ENCODE measurements at regions not wholly inside any gene's neighbourhood (a gene's known extent, or its start where the extent isn't known, plus 50 kb on each side); places are given as distances from the start of the nearest gene placed in this dataset.

DNA sequence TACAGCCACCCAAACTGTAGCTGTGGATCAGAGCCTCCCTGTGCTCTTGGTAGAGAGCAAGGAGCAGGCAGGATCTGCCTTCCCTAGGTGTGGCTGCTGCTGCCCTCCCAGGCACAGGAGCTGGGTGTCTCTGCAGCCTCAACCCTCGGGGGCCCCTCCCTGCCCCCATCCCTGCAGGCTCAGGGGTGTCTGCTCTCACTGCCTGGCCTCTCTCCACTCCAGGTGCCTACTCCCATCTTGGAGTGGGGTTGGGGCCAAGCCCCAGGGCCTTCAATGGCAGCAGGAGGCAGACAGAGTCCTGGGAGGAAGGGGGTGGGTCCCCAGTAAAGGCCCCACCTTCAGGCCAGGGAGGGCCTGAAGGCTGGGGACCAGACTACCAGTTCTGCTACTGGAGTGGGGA, 189.7 kb upstream of the OSR1 start:
- TF ChIP-seq, protein P1, sequence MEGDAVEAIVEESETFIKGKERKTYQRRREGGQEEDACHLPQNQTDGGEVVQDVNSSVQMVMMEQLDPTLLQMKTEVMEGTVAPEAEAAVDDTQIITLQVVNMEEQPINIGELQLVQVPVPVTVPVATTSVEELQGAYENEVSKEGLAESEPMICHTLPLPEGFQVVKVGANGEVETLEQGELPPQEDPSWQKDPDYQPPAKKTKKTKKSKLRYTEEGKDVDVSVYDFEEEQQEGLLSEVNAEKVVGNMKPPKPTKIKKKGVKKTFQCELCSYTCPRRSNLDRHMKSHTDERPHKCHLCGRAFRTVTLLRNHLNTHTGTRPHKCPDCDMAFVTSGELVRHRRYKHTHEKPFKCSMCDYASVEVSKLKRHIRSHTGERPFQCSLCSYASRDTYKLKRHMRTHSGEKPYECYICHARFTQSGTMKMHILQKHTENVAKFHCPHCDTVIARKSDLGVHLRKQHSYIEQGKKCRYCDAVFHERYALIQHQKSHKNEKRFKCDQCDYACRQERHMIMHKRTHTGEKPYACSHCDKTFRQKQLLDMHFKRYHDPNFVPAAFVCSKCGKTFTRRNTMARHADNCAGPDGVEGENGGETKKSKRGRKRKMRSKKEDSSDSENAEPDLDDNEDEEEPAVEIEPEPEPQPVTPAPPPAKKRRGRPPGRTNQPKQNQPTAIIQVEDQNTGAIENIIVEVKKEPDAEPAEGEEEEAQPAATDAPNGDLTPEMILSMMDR (IDR thresholded peaks at IDR 0.05; ENCODE audit: extremely low read depth, missing control alignments): no peak
- no peak for DNase-seq (ENCODE audit: low spot score)

DNA sequence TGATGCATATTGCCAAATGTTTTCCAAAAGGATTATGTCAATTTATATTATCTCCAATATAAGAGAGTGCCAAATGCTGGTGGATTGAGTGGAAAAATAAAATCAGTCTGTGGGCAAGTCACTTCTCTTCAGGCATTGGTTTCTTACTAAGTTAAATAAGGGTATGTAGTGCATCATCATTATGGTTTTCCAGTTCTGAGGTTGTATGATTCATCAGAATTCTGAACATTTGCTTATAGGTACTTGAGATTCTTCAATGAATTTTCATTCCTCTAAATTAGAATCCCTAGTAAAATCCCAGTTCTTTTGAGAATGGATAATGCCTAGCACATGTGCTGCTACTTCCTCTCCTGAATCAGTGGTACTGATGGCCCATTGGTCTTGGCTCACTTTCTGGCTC, 188.9 kb upstream of the OSR1 start:
- DNase-seq (ENCODE audit: low spot score): no peak

DNA sequence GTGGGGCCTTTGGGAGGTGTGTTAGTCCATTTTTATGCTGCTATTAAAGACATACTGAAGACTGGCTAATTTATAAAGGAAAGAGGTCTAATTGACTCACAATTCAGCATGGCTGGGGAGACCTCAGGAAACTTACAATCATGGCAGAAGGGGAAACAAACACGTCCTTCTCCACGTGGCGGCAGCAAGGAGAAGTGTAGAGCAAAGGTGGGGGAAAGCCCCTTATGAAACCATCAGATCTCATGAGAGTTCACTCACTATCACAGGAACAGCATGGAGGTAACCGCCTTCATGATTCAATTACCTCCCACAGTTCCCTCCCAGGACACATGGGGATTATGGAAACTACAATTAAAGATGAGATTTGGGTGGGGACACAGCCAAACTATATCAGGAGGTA, 187.1 kb upstream of the OSR1 start:
- TF ChIP-seq, protein P1 (IDR thresholded peaks at IDR 0.05; ENCODE audit: extremely low read depth, missing control alignments): no peak
- no peak for DNase-seq (ENCODE audit: low spot score)

More for the DNA sequence above, 188.9 kb upstream of the OSR1 start:
- TF ChIP-seq, protein P1 (IDR thresholded peaks at IDR 0.05; ENCODE audit: extremely low read depth, missing control alignments): no peak

DNA sequence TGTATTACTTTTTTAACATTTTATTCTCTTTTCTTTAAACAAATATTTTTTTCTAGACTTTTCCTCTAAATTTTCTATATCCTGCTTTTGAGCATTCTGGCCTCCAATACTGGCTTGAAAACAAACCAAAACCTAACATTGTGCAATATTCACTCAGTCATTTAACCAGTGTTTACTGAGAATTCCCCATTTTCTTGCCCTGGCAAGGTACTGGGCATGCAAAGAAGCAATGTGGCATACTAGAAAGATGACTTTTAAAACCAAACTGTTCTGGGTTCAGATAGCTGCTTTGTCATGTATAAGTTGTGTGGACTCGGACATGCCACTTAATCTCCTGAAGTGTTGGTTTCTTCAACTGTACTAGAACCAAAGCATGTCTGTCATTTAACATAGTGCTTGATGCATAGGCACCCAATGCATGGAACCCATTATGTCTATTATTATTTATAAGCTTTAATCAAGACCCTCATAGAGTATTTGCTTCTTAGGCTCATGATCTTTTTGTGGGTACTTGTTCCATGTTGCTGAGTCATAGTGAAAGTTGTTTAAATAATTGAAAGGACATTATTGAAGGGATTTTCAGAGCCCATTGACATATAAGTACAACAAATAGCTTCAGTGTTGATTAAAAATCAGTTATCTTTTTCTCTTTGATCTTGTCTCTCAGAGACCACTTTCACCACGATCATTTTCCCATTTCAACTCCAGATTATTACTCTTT, 185.4 kb upstream of the OSR1 start:
- TF ChIP-seq, protein P1 (IDR thresholded peaks at IDR 0.05; ENCODE audit: extremely low read depth, missing control alignments): no peak
- DNase-seq (ENCODE audit: low spot score): no peak

DNA sequence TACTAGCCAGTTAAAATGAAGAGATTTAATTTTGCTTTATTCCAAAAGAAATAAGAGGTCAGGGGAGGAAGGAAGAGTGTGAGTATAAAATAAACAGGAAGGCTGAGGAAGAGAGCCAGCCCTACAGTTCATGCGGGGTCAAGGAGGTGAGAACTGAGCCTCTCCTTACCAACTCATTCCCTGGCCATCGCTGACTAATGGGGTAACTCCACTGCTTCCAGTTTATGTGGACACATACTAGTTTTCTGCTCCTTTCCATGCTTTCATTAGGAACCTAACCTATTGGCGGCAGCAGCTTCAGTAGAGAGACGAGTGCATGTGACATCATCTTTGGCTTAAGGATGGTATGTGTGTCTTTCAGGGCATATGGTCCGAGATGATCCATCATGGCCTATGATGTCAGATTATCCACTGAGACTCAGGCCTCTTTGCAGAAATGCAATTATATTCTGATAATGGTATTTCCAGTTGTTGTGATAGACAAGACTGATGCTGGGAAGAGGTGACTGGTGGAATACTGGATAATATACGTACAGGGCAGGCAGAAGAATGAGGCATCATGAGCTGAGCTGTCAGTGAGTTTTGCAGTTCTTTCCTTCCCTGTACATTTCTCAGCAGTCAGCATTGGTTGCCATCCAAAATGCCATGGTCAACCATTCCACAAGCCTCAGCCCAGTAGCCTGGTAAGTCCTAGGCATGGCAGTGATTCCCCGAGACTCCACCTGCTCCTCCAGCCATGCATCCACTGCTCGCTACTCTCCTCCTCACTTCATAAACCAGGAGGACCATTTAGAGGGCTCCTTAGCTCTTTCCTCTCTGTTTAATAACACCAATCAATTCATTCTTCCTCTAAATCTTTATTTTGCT, 184.6 kb upstream of the OSR1 start:
- TF ChIP-seq, protein P1 (IDR thresholded peaks at IDR 0.05; ENCODE audit: extremely low read depth, missing control alignments): no peak
- DNase-seq (ENCODE audit: low spot score): no peak

DNA sequence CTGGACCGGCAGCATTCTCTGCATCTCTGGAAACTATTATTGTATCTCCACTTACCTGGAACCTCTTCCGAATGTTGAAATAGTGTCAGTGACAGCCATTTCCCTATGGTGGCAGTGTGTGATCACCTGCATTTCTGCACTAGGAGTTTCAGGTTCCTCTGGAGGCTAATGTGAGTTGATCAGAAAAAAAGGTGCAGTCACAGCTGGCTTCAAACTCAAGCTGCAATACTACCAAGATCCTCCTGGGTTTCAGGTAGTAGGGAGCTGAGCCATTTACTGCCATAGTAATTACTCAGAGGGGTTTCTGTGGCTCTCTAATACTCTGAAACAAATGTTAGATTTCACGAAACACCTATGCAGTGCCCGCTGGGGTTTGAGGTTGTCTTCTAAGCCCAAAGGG, 183.5 kb upstream of the OSR1 start:
- TF ChIP-seq, protein P1 (IDR thresholded peaks at IDR 0.05; ENCODE audit: extremely low read depth, missing control alignments): no peak

More for the DNA sequence above, 183.5 kb upstream of the OSR1 start:
- no peak for DNase-seq (ENCODE audit: low spot score)

Measured in GM20000 (cell line).